DMS114 treated with DMSO at 0.1 percent for 48 hours (cell line): ENCODE measurements at regions not wholly inside any gene's neighbourhood (a gene's known extent, or its start where the extent isn't known, plus 50 kb on each side); places are given as distances from the start of the nearest gene placed in this dataset.
A peak's percentile ranks its signal among the peaks of the same experiment; 100 is the strongest.

Source experiments
- DNase-seq: peaks from one replicate; lab custom pipeline; 2025; ENCODE audit not compliant: unreplicated experiment; lab: John Stamatoyannopoulos, UW

DNA sequence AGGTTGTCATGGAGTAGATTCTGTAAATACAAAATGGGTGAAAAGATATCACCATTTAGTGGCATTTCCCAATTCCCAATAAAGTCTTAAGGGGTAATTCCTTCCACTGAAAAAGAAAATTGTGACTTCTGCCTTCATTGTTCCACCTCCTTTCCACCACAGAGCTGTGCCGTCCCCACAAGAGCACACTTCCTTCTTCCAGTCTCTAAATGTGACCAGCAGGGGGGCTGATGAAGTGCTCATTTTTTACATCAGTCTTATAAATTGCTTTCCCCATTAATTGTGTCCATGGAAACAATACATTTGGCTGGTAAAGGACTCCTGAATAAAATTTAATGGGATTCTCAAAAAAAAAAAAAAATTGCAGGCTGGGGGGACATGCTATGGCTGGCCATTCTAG, 260.8 kb upstream of the PSMD7 start:
- peak; percentile 59 for DNase-seq

DNA sequence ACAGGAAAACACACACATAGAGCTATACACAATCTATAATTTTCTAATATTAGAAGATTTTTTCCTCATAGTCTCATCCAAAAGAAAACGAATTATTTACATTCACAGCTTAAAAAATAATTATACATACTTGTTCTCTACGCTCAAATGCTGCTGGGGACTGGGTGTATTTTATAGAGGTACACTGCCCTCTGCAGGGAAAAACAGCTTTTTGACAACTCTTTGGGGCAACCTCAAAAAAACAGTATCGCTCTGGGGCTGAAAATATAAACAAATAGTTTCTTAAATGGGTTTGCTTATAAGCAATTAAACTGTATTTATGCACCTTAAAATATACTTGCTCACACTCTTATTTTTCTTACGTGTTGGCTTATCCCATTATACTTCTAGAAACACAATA, 261.8 kb upstream of the PSMD7 start:
- DNase-seq = peak; percentile 61

DNA sequence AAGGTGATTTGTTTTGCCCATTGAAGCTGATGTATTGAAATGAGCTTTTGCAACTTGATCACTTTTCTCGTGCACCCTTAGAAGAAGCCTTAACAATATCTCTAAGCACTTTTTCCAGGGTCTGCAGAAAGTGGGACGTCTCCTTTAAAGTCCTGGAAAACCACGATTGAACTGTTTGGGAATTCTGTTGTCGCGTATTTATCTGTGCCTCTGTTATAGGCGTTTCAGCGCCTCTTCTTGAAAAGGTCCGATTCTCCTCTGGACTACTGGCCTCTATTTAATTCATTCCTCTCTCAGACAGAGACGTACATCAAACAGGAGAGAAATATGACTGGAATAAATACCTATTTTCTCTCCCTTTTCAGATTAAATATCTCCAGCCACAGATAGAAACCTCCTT, 262.4 kb upstream of the PSMD7 start:
- no peak for DNase-seq

DNA sequence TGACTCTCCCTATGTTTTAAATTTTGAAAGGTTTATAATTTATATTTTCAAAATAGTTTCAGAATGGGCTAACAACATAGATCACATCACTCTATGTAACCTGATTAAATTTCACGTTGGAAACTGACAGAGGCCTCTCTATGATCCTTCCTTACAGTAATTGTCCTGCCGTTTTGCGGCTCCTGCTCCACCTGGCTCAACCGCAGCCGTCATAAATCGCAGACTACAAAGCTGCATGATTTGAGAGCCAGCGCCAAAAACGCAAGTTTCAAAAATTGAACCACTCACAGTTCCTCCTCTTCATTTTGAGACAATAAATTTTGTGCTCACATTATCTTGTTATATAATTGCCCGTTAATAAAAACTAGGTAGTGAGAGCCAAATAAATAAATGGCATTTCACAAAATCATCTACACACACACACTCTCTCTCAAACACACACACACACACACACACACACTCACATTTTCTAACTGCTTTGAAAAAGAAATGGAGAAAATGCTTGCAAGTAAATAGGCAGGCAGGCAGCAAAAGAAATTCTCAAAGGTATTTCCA, 263.1 kb upstream of the PSMD7 start:
- no peak for DNase-seq

DNA sequence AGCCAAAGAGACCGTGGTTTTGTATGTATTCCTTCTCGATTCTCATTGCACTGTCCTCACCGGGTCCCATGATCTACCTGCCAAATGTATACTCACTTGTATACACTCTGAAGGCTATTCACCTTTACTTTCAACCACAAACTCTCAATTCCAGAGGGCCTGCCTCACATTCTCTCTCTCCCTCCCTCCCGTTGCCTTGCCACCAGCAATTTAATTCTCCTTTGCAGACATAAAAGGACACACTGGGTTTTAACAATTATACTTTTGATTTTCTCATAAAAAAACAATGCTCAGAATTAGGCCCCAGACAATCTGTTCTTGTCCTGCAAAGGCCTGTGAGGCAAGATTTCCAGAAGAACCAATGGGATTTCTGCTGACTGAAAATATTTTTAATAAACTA, 265.1 kb upstream of the PSMD7 start:
- no peak for DNase-seq

DNA sequence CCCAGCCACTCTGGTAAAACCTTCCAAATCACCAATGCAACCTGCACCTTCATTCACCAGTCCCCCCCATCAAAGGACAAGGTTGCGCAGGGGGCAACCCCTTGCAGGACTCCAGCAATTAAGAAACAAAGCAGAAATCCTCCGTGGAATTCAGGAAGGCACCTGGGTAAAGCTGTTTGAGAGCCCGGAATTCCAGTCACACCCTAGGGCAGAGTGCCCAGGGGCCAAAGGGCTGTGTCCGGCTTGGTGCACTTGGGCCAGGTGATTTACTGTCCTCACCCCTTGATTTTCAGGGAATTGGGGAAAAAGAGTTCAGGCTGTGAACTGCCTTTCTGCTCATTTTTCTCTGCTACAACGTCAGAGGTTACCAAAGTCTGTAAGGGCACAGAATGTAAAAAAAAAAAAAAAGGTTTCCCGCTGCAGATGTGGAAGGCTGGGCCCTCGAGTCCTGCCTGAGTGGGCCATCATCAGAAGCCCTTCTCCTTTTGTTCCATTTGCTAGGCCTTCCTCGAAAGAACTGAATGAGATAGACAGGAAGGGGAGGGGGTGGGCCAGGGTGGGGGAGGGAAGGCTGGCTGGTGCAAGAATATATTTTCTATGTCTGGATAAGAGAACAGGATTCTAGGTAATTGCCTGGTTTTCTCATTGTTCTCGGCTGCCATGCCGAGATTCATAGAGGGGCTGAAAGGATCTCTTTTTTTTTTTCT, 266.5 kb upstream of the PSMD7 start:
- no peak for DNase-seq

DNA sequence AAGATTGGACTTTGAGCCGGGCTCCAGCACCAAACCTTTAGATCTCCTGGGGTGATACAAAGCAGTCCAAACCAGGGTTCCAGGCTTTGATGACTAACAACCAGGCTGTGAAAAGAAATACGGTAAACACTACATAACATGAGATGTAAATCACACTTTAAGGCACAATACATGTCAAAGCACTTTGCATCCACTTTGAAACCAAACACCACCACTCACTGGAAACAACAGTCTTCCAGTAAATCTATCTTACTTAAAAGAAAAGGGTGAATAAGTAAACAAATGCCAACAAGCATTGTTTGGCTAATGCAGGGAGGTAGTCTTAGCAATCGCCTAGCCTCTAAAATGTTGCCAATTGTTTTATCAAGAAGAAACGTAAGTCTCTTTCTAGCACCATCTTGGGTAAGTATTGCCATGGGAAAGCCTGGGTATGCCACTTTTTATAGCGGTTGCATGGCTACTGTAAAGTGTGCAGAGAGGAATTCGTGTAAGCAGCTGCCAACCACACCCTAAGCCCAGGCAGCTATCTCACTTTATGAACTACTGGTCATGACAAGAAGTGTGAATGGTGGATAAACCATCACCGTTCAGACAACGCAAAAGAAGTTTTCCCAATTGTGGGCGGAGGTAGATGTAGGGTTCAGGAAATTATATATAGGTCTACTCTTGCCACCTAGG, 267.4 kb upstream of the PSMD7 start:
- DNase-seq = no peak

DNA sequence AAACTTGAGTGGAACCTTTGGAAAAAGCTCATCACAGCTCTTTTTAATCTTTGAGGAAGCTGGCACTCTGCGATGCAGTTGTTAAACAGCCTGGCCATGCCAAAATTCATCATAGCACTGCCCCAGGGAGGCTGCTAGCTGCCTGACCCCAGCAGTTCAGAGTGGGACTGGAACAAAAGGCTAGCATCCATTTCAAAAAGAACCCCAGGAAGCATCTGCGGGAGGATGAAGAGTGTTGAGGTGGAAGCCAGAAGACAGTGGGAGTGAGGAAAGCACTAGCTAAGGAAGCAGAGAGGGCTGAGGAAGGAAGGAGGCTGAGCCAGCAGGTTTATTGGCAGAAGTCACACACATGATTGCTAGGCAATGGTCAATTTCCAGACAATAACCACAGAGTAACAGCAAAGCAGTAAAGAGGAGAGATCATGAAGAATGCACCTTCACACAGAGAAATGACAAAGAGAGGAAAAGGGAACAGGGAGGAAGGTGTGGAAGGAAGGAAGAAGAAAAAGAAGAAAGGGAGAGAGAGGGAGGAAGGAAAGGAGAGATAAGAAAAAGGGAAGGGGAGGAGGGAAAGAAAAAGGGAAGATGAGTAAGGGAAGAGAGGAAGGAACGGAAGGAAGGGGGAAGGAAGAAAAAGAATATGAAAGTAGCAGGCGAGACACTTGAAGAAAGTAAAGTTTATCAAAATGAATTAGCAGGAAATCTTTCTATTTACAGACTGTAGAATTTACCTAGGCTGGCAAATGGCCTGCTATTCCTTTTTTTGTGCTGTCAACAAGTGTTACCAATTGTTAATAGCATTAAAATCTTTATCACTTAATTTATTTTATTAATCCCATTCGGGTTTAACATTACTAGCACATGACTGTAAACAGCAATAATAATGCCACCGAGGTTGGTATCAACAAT, 270.0 kb upstream of the PSMD7 start:
- DNase-seq = no peak

DNA sequence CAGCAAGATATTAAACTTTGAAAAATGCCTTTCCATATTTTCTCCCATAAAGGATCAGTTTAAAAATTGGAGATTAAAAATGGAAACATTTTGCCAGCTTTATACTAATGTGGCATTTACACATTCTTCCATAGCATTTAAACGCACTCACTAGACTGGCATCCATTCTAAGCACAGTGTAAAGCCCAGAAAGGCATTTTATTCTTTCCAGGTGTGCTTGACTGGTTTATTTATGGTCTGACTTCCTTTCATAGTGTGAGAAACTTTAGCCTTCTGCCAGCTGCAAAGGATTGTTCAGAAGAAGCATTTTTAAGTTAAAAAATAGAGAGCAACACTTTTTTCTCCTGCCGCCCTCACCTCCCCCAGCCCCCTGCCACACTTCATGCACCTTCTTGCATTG, 271.7 kb upstream of the PSMD7 start:
- no peak for DNase-seq

DNA sequence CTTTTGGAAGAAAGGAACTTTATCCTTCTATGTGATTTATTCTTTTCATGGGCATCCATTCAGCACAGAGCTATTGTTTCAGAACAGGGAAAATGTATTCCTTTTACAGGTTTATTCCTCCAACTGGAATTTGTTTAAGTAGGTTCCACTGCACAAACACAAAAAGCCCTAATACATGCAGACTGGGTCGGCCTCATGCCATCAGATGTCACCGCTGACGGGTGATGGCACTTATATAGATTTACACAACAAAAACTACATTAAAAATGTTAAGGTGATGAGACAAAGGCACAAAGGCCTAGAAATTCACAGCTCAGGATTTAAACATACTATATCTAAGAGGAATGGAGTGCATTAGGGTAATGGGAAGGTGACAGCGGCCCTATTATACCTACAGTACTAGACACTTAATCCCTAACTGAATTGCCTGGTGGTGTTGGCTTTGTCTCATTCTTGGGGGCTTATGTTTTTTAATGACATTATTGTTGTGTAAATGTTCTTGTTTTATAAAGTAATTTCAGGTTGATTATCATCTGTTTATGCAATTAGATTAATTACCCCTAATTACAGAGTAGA, 276.4 kb upstream of the PSMD7 start:
- no peak for DNase-seq

DNA sequence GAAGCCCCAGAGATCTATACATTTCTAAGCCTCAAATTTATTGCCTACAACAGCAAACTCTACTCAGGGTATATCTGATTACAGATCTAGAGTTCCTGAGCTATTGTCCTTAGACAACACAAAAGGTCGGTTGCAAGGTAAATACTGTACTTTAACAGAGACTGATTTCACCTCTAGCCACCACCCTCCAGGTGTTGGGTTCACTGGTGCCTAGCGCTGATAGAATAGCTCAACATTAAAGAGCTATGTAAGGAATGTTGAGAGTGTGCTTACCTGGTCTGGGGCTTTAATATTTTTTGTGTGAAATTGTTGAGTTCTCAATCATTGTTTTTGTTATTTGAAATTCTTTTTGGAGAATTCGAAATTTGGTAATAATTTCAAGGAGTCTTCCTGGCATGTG, 277.0 kb upstream of the PSMD7 start:
- no peak for DNase-seq

DNA sequence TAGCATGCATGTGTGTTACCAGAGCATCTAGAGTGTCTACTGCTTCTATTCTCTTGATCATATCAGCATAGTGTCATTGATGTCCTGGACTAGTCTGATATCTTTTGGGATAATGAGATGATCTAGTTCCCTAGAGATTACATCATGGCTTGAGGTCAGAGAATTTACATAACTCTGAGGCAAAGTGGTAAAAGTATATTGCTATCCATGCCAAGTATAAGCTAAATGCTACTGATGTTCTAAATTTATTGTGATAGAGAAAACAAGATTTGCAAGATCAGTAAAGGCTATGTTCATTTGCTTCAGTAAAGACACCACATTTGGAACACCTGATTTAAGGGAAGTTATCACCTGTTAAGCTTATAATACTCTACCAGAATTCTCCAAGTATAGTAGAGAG, 280.7 kb upstream of the PSMD7 start:
- no peak for DNase-seq

DNA sequence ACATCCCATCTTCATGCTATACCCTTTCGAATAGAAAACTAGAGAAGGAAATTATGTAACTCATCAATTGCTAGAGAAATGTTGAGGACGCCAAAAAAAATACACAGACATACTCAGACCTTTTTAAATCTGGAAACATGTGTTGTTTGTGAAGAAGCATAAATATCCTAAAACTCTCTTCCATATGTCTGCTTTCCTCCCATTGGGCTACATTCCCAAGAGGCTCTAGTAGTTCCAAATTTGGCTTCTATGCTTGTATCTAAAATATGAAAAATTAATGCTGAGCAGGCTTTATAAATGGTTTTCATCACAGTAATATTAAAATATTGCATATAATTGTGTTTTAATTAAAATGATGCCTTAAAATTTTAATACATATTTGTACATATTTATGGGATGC, 297.9 kb upstream of the PSMD7 start:
- DNase-seq = no peak

DNA sequence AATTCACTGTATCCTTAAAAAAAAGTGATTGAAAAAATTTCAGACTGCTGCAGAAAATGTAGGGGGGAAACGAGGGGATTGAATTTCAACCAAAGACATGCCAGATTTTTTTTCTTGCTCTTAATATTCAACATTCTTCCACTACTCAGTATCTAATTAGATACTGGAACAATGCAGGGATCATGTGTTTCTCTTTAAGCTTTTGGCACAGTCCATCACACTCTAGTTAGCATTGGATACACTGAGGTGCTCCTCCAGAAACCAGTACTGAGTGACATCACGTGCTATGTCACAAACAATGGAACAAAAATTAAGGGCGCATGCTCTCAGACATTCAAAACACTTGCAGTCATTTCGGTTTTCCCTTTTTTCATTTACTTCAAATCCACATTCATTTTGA, 298.6 kb upstream of the PSMD7 start:
- DNase-seq = no peak

DNA sequence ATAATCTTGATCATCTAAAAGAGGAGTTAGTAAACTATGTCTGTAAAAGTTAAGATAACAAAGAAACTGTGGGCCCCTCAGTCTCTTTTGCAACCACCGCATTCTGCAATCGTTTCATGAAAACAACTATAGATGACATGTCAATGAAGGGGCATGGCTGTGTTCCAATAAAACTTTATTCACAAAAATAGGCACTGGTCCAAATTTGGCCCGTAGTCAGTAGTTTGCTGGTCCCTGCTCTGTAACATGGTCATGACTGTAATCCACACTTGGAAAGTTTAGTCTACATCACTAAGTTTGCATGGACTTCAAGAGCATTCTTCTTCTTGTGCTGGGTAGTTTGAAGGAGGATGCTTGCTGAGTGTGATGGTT, 299.3 kb upstream of the PSMD7 start:
- DNase-seq = no peak

DNA sequence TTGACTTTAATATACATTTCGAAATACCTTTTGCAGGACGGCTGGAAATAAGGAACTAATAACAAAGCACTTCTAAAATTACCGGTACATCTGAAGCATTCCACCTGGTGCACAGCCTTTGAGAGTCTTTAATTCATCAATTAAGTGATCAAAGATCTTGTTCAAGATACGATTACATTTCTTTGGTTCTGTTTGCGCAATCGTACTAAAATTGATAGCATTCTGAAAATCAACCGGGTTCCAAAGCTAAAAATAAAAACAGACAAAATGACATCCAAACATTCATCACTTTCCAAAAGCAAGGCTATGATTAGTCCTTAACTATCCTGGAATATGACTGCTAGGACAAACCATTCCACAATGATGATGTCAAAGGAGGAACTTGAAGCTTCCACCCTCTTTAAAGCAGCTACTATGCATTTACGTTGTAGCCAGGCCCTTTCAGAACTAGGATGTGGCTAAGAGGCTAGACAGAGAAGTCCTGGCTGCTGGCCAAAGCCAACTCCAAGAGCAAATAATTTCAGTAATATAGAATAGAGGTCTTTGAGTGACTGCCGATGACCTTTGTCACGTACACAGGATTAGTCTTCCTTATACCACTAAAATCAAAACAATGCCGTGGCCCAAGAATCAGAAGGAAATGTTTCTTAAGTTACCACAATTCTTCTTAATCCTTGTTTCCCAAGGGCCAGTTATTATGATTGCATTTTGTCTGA, 299.8 kb upstream of the PSMD7 start:
- no peak for DNase-seq

DNA sequence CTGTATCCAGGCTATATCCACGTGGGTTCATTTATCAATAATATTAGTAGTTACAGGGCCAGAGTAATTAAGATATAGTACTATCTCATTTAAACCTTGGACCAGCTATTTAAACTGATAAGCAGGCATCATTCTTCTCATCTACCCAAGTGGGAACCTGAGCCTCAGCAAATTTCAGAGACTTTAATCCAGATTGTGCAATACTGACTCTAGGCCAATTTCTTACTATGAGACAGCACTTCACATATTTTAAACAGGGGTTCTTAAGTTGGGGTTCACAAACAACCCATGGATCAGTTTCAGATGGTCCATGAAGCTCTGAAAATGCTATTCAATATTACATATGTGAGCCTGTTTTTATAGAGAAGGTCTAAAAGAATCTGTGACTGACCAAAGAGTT, 302.7 kb upstream of the PSMD7 start:
- no peak for DNase-seq

DNA sequence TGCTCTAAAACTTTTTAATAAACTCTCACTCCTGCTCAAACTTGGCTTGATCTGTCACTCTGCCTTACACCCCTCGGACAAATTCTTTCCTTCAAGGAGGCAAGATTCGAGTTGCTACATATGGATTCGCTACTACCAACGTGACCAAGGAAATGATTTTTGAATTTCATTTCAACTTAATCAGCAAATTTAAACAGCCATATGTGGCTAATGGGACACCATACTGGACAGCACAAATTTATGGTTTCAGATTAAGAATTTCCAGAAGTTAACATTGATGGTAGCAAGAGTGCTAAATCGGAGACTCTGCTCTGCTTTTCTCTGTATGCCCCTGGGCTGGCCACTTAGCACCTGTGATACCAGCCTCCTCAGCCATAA, 318.2 kb upstream of the PSMD7 start:
- no peak for DNase-seq

DNA sequence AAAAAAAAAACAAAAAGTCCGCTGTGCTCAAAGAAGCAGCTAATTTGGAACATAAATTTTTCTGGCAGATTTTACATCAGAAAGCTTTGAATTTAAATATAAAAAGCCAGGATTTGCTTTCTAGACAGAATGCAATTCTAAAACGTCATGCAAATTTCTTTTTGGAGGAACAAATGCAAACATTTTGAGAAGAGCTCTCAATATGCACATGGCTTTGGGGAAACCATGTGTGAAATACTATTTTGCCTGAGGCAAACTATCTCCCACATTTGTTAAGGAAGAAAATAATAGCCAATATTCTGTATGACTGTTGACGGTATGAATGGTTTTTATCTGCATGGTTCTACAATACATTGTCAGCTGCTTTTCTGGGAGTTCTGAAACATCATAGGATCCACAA, 320.0 kb upstream of the PSMD7 start:
- DNase-seq = no peak

DNA sequence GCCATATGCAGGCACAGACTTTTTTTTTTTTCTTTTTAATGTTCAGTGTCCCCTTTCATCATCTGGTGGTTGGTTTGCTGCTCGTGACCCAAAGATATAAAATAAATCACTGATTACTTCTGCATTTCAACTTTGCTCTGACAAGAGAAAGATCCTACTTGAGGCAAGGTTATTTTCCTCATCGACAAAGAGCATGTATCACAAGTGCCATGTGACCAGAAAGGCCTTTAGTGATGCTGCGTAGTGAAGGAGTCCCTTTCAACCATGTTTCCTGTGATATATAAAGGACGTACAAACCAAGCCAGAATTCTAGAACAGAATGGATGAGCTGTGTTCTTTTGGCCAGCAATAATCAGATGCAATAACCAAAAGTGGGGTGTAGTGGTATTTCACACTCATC, 323.4 kb upstream of the PSMD7 start:
- no peak for DNase-seq

DNA sequence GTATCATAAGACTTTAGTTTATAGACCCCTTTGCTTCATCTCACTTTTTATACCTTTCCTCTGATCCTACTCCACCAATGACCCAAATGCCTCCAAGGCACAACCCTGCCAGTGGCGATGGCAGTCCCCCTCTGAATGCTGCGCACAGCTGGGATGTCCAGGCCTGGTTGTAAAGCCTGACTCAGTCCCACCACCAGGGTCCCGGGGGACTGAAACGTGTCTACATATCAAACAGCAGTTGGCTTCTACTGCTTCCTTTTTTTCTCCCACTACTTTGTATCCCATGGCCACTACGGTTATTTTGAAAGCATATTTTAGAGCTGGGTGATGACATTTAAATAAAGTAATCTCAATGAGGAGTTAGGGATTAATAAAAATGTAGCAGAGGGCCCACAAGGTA, 329.8 kb upstream of the PSMD7 start:
- no peak for DNase-seq
